Spleen (tissue), 7 donors: ENCODE measurements at regions not wholly inside any gene's neighbourhood (a gene's known extent, or its start where the extent isn't known, plus 50 kb on each side); places are given as distances from the start of the nearest gene placed in this dataset.

Source experiments
- POLR2A ChIP-seq, 3 donors: fragments of 450-650 bp; IDR thresholded peaks; one replicate each; pipeline ENCODE4 v1.5.1; 2017; ENCODE audit warnings: antibody characterized with exemption in 3 of 3, mild to moderate bottlenecking in 1 of 3
- POLR2AphosphoS5 ChIP-seq, 3 donors: sonication (generic); formaldehyde crosslinking; IDR thresholded peaks; one replicate each; pipeline ENCODE4 v1.5.1; 2017; ENCODE audit warnings: antibody characterized with exemption in 3 of 3
- TF ChIP-seq, protein P1 (sequence below), 11 experiments: fragments of 200-600 bp in 7 of 11; fragments of 450-650 bp in 4 of 11; sonication (generic) in 4 of 11; IDR thresholded peaks in 8 of 11; conservative IDR thresholded peaks in 3 of 11; 1 replicate in 7 of 11; 2 replicates in 4 of 11; pipeline versions ENCODE4 v1.4.0 to v1.8.0; 2016 to 2021; ENCODE audit warnings: antibody characterized with exemption in 11 of 11, inconsistent platforms in 4 of 11, mild to moderate bottlenecking in 1 of 11
- donor health status: DM: no; HTN: no; CAD: no; lungs with moderate emphysema.
- donor health status: DM: no; HTN: no; CAD: no.
- donor health status: DM: no; HTN: no; CAD: no.

DNA sequence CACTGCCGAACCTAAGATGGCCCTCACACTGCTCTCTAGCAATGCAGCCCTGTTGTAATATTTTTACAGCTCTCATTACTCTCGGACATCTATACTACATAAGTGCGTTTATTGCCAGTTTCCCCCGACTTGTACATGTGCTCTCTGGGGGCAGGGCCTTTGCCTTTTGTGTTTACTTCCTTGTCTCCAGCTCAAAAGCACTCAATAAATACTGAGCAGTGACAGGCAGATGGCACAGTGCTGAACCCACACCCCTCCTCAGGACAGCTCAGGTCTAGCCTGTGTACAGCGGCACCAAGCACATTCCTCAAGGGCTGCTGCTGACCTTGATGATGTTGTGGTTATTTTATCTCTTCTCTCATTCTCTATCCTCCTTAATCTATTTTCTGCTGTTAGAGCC lies 68.0 kb upstream of the ELMO1 start:
- TF ChIP-seq POLR2A (IDR thresholded peaks at IDR 0.05) (no peak), POLR2AphosphoS5 (IDR thresholded peaks at IDR 0.05) (no peak)
- TF ChIP-seq, protein P1, sequence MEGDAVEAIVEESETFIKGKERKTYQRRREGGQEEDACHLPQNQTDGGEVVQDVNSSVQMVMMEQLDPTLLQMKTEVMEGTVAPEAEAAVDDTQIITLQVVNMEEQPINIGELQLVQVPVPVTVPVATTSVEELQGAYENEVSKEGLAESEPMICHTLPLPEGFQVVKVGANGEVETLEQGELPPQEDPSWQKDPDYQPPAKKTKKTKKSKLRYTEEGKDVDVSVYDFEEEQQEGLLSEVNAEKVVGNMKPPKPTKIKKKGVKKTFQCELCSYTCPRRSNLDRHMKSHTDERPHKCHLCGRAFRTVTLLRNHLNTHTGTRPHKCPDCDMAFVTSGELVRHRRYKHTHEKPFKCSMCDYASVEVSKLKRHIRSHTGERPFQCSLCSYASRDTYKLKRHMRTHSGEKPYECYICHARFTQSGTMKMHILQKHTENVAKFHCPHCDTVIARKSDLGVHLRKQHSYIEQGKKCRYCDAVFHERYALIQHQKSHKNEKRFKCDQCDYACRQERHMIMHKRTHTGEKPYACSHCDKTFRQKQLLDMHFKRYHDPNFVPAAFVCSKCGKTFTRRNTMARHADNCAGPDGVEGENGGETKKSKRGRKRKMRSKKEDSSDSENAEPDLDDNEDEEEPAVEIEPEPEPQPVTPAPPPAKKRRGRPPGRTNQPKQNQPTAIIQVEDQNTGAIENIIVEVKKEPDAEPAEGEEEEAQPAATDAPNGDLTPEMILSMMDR (IDR thresholded peaks at IDR 0.05 in 8 of 11, conservative IDR thresholded peaks at IDR 0.05 in 3 of 11): no peak
